ENCODE measurements at regions not wholly inside any gene's neighbourhood (a gene's known extent, or its start where the extent isn't known, plus 50 kb on each side); places are given as distances from the start of the nearest gene placed in this dataset.
"Not testable (repeated sequence)": the region's sequence is repeated elsewhere in the genome, so short reads cannot be mapped to it uniquely, and the experiment has no call there.

DNA sequence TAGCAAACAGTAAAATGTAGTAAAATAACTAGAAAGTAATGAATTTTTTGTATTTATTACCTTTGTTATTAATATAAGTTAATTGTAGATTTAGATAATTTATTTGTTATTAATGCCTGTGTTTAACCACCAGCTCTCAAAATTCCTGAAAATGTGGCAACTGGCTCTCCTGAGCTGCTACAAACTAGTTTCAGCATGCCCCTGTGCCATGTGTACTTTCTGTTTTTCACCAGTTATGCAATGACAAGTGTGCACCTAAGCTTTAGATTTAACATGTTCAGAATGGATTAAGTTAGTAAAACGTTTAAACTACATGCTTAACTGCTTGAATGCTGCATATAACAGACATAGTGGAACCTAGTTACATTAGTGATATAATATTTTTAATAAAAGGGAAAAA is 88.1 kb downstream of the POSTN start:
- H3K4me1 ChIP-seq = no peaks in the 10 kb centered on the region
- TF ChIP-seq, protein P1, sequence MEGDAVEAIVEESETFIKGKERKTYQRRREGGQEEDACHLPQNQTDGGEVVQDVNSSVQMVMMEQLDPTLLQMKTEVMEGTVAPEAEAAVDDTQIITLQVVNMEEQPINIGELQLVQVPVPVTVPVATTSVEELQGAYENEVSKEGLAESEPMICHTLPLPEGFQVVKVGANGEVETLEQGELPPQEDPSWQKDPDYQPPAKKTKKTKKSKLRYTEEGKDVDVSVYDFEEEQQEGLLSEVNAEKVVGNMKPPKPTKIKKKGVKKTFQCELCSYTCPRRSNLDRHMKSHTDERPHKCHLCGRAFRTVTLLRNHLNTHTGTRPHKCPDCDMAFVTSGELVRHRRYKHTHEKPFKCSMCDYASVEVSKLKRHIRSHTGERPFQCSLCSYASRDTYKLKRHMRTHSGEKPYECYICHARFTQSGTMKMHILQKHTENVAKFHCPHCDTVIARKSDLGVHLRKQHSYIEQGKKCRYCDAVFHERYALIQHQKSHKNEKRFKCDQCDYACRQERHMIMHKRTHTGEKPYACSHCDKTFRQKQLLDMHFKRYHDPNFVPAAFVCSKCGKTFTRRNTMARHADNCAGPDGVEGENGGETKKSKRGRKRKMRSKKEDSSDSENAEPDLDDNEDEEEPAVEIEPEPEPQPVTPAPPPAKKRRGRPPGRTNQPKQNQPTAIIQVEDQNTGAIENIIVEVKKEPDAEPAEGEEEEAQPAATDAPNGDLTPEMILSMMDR (IDR thresholded peaks at IDR 0.05) = no peak
- no peak for TF ChIP-seq POLR2A (IDR thresholded peaks at IDR 0.05)
- TF ChIP-seq POLR2AphosphoS5 (IDR thresholded peaks at IDR 0.05) = no peak
- no peak for DNase-seq (ENCODE audit: low spot score in 2 of 2)
- H3K9me3 ChIP-seq = no peaks in the 10 kb centered on the region
- intact Hi-C loops (cut with DNase I; ENCODE audit: low total_unique reads) = loop anchor here (5.0 kb wide), 1 partner anchor 348 kb away; no protein-coding TSS in a partner anchor
- no peak overlapping the region for H3K4me3 ChIP-seq
- no peaks in the 10 kb centered on the region for H3K36me3 ChIP-seq
- no peaks in the 10 kb centered on the region for H3K27me3 ChIP-seq
- no peak overlapping the region for H3K27ac ChIP-seq

DNA sequence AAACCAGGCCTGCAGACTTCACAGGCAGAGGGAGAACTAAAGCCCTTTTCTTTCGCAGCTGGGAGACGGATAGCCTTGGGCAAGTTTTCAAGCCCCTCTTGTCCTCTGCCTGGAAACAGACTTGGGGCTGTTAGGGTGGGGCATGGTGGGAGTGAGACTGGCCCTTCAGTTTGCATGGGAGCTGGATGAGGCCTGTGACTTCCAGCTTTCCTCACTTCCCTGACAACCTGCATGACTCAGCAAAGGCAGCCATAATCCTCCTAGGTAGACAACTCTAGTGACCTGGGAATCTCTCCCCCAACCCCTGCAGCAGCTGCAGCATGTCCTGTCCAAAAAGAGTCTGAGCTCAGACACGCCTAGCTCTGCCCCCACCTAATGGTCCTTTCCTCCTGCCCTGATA is 93.0 kb downstream of the POSTN start:
- Histone ChIP-seq H3K4me3 (no peak overlapping the region), H3K36me3 (no peaks in the 10 kb centered on the region), H3K27me3 (no peaks in the 10 kb centered on the region), H3K27ac (no peak overlapping the region), H3K9me3 (no peaks in the 10 kb centered on the region), H3K4me1 (no peaks in the 10 kb centered on the region)
- no peak for DNase-seq (ENCODE audit: low spot score in 2 of 2)
- intact Hi-C loops (cut with DNase I; ENCODE audit: low total_unique reads) = no loop called here
- TF ChIP-seq POLR2A (IDR thresholded peaks at IDR 0.05) = no peak
- no peak for TF ChIP-seq POLR2AphosphoS5 (IDR thresholded peaks at IDR 0.05)
- TF ChIP-seq, protein P1 (IDR thresholded peaks at IDR 0.05) = no peak

DNA sequence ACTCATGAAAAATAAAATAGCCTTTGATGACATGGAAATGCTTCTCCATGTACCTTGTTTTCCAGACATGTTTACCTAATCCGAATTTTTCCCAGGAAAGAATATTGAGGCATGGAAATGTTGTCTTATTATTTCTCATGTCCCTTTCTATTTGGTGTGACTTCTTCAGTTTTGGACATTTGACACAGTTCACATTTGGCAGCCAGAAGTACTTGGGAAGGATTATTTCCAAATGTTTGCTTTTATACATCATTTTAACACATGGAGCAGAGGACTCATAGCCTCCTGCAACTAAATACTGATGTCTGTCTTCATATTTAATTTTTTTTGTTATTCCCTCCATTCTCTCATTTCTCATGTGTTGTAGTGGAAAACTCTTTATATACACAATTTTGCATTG is 94.3 kb downstream of the POSTN start:
- no peak for TF ChIP-seq POLR2A (IDR thresholded peaks at IDR 0.05)
- no peak for TF ChIP-seq POLR2AphosphoS5 (IDR thresholded peaks at IDR 0.05)
- TF ChIP-seq, protein P1 (IDR thresholded peaks at IDR 0.05) = no peak
- intact Hi-C loops (cut with DNase I; ENCODE audit: low total_unique reads) = no loop called here
- Histone ChIP-seq H3K4me1 (no peaks in the 10 kb centered on the region), H3K4me3 (no peak overlapping the region), H3K27ac (no peak overlapping the region), H3K9me3 (no peaks in the 10 kb centered on the region), H3K27me3 (no peaks in the 10 kb centered on the region), H3K36me3 (no peaks in the 10 kb centered on the region)
- no peak for DNase-seq (ENCODE audit: low spot score in 2 of 2)

DNA sequence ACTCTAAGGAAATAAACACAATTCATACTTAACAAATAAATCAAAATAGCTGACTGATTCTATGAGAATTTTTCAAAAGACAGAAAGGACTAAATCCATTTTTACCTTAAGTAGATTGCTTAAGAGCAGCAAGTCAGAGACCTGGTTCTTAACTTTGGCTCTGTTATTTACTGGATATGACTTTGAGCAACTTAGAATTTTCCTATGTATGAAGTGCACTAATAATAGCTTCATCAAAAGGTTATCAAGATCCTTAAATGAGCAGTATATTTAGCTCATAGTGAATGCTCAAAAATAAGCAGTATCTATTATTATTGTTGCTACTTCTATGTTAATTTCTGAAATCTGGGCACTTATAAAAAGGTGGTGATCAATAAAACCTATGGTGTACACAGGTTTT is 95.3 kb downstream of the POSTN start:
- DNase-seq (ENCODE audit: low spot score in 2 of 2) = no peak
- TF ChIP-seq, protein P1 (IDR thresholded peaks at IDR 0.05) = no peak
- TF ChIP-seq POLR2A (IDR thresholded peaks at IDR 0.05) (no peak), POLR2AphosphoS5 (IDR thresholded peaks at IDR 0.05) (no peak)
- intact Hi-C loops (cut with DNase I; ENCODE audit: low total_unique reads) = no loop called here
- no peaks in the 10 kb centered on the region for H3K9me3 ChIP-seq
- H3K4me3 ChIP-seq = no peak overlapping the region
- H3K4me1 ChIP-seq = no peaks in the 10 kb centered on the region
- H3K36me3 ChIP-seq = no peaks in the 10 kb centered on the region
- H3K27me3 ChIP-seq = no peaks in the 10 kb centered on the region
- no peak overlapping the region for H3K27ac ChIP-seq

DNA sequence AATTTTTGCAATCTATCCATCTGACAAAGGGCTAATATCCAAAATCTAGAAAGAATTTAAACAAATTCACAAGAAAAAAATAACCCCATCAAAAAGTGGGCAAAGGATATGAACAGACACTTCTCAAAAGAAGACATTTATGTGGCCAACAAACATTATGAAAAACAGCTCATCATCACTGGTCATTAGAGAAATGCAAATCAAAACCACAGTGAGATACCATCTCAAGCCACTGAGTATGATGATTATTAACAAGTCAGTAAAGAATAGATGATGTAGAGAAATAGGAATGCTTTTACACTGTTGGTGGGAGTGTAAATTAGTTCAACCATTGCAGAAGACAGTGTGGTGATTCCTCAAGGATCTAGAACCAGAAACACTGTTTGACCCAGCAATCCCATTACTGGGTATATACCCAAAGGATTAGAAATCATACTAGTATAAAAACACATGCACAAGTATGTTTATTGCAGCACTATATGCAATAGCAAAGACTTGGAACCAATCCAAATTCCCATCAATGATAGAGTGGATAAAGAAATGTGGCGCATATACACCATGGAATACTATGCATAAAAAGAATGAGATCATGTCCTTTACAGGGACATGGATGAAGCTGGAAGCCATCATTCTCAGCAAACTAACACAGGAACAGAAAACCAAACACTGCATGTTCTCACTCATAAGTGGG is 96.1 kb downstream of the POSTN start:
- H3K27me3 ChIP-seq; H3K36me3 ChIP-seq; H3K9me3 ChIP-seq; H3K27ac ChIP-seq; H3K4me1 ChIP-seq; intact Hi-C loops (cut with DNase I; ENCODE audit: low total_unique reads); H3K4me3 ChIP-seq; DNase-seq (ENCODE audit: low spot score in 2 of 2): not testable (repeated sequence)

DNA sequence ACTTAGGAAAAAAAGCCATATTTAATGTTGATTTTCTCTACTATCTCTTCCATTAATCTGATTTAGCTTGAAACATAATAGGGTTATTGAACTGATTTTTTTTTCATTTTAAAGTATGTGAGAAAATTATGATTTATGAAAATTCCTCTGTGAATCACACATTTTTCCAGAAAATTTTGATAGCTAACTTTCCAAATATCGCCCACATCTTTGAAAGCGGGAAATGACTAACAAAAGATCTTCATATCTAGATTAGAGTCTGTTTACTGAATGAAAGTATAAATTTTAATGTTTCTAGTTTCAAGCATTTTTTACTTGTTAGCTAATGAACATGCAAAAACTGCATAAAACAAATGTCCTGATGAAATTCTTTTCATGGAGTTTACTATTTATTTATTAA is 97.4 kb downstream of the POSTN start:
- H3K27me3 ChIP-seq = no peaks in the 10 kb centered on the region
- no peak overlapping the region for H3K27ac ChIP-seq
- TF ChIP-seq POLR2A (IDR thresholded peaks at IDR 0.05) = no peak
- TF ChIP-seq, protein P1 (IDR thresholded peaks at IDR 0.05) = no peak
- no peak for TF ChIP-seq POLR2AphosphoS5 (IDR thresholded peaks at IDR 0.05)
- H3K4me1 ChIP-seq = no peaks in the 10 kb centered on the region
- no peaks in the 10 kb centered on the region for H3K36me3 ChIP-seq
- DNase-seq (ENCODE audit: low spot score in 2 of 2) = no peak
- H3K9me3 ChIP-seq = no peaks in the 10 kb centered on the region
- no peak overlapping the region for H3K4me3 ChIP-seq
- intact Hi-C loops (cut with DNase I; ENCODE audit: low total_unique reads) = no loop called here
